Caki2 (cell line): ENCODE measurements at regions not wholly inside any gene's neighbourhood (a gene's known extent, or its start where the extent isn't known, plus 50 kb on each side); places are given as distances from the start of the nearest gene placed in this dataset.
A peak's percentile ranks its signal among the peaks of the same experiment; 100 is the strongest.

Experiments
- DNase-seq: peaks from one replicate; pipeline ENCODE4 v3.0.0-alpha.2; 2015; ENCODE audit warnings: low read depth
- in situ Hi-C: cut with HindIII; loops from 2 replicates; pipeline ENCODE4 v1.10.0; 2016; ENCODE audit warnings: low sequenced_read_pairs, low pct_unique_long_range_greater_than_20kb, mixed read lengths

- in situ Hi-C loops = no loop called here
- DNase-seq = no peak
Observed at GRCh38 chrX:113699939-113700338, 859.3 kb upstream of the AMOT start.

- in situ Hi-C loops = no loop called here
Observed at GRCh38 chrX:113675278-113675677, 834.6 kb upstream of the AMOT start.

GRCh38 chrX:113651306-113651705 lies 810.7 kb upstream of the AMOT start:
- no peak for DNase-seq
- in situ Hi-C loops = no loop called here

More at GRCh38 chrX:113675278-113675677, 834.6 kb upstream of the AMOT start:
- no peak for DNase-seq

- DNase-seq = no peak
- in situ Hi-C loops = no loop called here
Observed at GRCh38 chrX:113644426-113644825, 803.8 kb upstream of the AMOT start.

GRCh38 chrX:113634565-113634964 lies 793.9 kb upstream of the AMOT start:
- no peak for DNase-seq
- in situ Hi-C loops = no loop called here

- in situ Hi-C loops = no loop called here
- no peak for DNase-seq
Observed at GRCh38 chrX:113629326-113629725, 788.7 kb upstream of the AMOT start.

- in situ Hi-C loops = no loop called here
- no peak for DNase-seq
Observed at GRCh38 chrX:113594123-113594841, 753.7 kb upstream of the AMOT start.

GRCh38 chrX:113586281-113586898 lies 745.8 kb upstream of the AMOT start:
- in situ Hi-C loops = no loop called here
- no peak for DNase-seq

- DNase-seq = no peak
- in situ Hi-C loops = no loop called here
Observed at GRCh38 chrX:113580486-113580885, 739.9 kb upstream of the AMOT start.

- DNase-seq = no peak
- in situ Hi-C loops = no loop called here
Observed at GRCh38 chrX:113558576-113558975, 717.9 kb upstream of the AMOT start.

- no peak for DNase-seq
- in situ Hi-C loops = no loop called here
Observed at GRCh38 chrX:113551919-113552318, 711.3 kb upstream of the AMOT start.

GRCh38 chrX:113548308-113549015 lies 707.8 kb upstream of the AMOT start:
- in situ Hi-C loops = no loop called here
- no peak for DNase-seq

- no peak for DNase-seq
- in situ Hi-C loops = no loop called here
Observed at GRCh38 chrX:113545040-113545439, 704.4 kb upstream of the AMOT start.

- in situ Hi-C loops = no loop called here
- no peak for DNase-seq
Observed at GRCh38 chrX:113539599-113540356, 699.1 kb upstream of the AMOT start.

GRCh38 chrX:113529426-113530013 lies 688.9 kb upstream of the AMOT start:
- in situ Hi-C loops = no loop called here

GRCh38 chrX:113522814-113523213 lies 682.2 kb upstream of the AMOT start:
- no peak for DNase-seq
- in situ Hi-C loops = no loop called here

More at GRCh38 chrX:113529426-113530013, 688.9 kb upstream of the AMOT start:
- no peak for DNase-seq

- DNase-seq = no peak
- in situ Hi-C loops = no loop called here
Observed at GRCh38 chrX:113514906-113515305, 674.3 kb upstream of the AMOT start.

- in situ Hi-C loops = no loop called here
- peak; percentile 55 for DNase-seq
Observed at GRCh38 chrX:113512700-113513395, 672.2 kb upstream of the AMOT start.
